ENCODE measurements at regions not wholly inside any gene's neighbourhood (a gene's known extent, or its start where the extent isn't known, plus 50 kb on each side); places are given as distances from the start of the nearest gene placed in this dataset.

DNA sequence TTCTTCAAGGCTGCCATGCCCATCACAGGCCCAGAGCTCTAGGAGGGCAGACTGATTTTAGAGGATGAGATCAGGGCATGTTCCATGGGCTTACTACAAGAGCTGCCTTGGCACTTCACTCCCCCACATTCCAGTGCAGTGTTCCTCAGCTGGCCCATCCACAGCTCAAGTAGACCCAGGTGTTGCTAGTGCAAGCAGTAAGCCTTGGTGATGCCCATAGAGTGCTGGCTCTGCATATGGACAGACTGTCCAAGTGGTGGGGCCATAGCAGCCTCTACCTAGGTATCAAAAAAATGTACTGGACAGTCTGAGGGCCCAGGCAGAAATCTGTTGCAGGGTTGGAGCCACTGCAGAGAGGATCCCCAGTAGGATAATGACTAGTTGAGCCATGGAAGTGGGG is 366.6 kb downstream of the FGF10 start:
- Mint-ChIP-seq H3K4me3 (no peak overlapping the region), H3K36me3 (no peaks in the 10 kb centered on the region), H3K27ac (no peak overlapping the region), H3K9me3 (peaks cover 0 to 8% (median 2%) of the 10 kb centered on the region in 7 donors), H3K4me1 (no peaks in the 10 kb centered on the region), H3K27me3 (no peaks in the 10 kb centered on the region)
- no peak for DNase-seq
- ATAC-seq (ENCODE audit: low read depth in 2 of 2), result no peak

DNA sequence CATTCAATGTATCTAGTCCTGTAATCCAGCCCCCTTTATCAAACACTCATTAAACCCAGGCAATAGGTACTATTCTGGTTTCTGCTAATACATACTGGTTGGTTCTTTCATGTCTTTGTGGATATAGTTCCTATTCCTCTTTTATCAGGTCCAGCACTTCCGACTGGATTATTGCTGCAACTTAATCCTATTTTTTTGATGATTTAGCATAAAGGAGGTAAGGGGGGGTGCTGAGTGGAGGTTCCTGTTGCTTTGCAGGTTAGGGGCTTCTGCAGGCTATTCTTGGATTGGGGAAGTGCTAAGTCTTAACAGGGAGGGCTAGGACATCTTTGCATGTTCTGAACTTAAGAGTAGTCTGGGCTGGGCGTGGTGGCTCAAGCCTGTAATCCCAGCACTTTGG is 377.7 kb downstream of the FGF10 start:
- DNase-seq (no peak), ATAC-seq (ENCODE audit: low read depth in 2 of 2) (no peak)
- Mint-ChIP-seq H3K9me3 (peaks cover 6 to 19% (median 12%) of the 10 kb centered on the region in 7 donors), H3K27ac (no peak overlapping the region), H3K36me3 (no peaks in the 10 kb centered on the region), H3K4me1 (no peaks in the 10 kb centered on the region), H3K4me3 (no peak overlapping the region), H3K27me3 (no peaks in the 10 kb centered on the region)

DNA sequence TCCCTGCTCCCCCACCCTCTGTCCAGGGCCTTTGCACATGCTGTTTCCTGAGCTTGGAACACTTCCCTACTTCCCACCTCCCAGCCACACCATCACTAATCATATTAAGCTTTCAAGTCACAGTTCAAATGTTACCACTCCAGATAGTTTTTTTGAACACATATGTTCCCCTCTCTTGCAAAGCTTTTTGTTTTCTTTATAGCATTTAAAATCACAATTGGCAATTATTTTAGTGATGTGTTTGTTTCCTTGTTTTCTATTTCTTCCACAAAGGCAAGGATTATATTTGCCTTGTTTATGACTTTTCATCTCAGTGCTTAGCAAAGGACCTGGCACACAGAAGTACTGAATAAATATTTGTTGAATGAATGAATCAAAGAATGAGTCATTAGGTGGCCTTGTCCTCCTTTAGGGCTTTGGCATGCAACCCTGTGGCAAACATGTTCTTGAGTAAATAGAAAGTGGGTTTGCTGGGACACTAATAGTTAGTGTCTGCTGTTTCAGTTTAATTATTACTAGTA is 386.8 kb downstream of the FGF10 start:
- Mint-ChIP-seq H3K4me1 (no peaks in the 10 kb centered on the region), H3K9me3 (peaks cover 3 to 10% (median 7%) of the 10 kb centered on the region in 7 donors), H3K27me3 (no peaks in the 10 kb centered on the region), H3K27ac (no peak overlapping the region), H3K36me3 (no peaks in the 10 kb centered on the region), H3K4me3 (no peak overlapping the region)
- no peak for ATAC-seq (ENCODE audit: low read depth in 2 of 2)
- no peak for DNase-seq

DNA sequence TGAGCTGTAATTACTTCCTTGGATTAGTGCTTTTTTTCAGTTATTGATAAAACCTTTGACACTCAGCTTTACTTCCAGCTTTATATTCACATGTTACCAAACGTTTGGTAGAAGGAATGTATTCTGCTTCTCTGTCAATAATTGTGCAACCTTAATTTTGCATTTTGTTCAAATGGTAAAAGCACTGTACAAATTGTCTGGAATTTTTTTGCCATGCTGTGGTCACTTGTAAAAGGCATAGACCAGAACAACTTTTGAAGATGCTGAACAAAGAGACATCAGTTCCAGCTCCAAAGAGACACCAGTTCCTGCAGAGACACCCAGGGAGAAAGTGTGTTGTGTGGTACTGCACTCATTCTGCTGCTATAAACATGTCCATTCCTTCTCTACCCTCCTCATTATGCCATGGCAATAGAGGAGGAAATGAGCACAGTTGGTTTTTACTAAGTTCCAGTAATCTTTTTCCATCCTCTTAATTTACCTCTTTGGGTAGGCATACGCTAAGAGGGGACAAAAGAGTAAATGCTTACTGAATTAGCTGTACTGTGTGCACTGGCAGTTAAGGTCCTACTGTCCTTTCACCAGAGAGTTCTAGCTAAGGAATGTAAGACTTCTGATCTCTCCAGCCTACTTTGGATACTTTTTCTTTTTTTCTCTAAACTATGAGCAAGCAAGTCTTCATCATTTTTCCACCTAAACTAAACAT is 387.4 kb downstream of the FGF10 start:
- no peak for ATAC-seq (ENCODE audit: low read depth in 2 of 2)
- H3K27ac Mint-ChIP-seq, result no peak overlapping the region
- no peaks in the 10 kb centered on the region for H3K36me3 Mint-ChIP-seq
- H3K4me3 Mint-ChIP-seq, result no peak overlapping the region
- no peak for DNase-seq
- H3K27me3 Mint-ChIP-seq, result no peaks in the 10 kb centered on the region
- H3K9me3 Mint-ChIP-seq, result peaks cover 3 to 11% (median 8%) of the 10 kb centered on the region in 7 donors
- H3K4me1 Mint-ChIP-seq, result no peaks in the 10 kb centered on the region

DNA sequence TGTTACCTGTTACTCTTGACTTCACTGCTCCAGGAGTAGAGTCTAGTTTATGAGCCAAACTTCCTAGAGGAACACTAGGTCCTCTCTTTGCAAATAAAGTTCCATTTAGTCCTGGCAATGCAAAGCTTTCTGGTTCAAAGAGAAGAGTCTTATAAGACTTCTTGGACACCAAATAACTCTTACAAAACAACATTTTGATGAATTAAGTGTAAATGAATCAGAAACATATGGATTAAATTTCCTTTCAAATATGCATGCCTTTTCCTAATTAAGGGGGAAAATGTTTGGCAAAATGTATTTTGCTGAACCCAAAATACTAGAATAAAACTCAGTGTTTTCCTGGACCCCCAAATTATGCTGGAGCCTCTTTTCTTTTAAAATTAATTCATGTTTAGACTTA is 388.0 kb downstream of the FGF10 start:
- Mint-ChIP-seq H3K36me3 (no peaks in the 10 kb centered on the region), H3K4me3 (no peak overlapping the region), H3K9me3 (peaks cover 3 to 10% (median 5%) of the 10 kb centered on the region in 7 donors), H3K27me3 (no peaks in the 10 kb centered on the region), H3K4me1 (no peaks in the 10 kb centered on the region), H3K27ac (no peak overlapping the region)
- DNase-seq, result no peak
- ATAC-seq (ENCODE audit: low read depth in 2 of 2), result no peak

DNA sequence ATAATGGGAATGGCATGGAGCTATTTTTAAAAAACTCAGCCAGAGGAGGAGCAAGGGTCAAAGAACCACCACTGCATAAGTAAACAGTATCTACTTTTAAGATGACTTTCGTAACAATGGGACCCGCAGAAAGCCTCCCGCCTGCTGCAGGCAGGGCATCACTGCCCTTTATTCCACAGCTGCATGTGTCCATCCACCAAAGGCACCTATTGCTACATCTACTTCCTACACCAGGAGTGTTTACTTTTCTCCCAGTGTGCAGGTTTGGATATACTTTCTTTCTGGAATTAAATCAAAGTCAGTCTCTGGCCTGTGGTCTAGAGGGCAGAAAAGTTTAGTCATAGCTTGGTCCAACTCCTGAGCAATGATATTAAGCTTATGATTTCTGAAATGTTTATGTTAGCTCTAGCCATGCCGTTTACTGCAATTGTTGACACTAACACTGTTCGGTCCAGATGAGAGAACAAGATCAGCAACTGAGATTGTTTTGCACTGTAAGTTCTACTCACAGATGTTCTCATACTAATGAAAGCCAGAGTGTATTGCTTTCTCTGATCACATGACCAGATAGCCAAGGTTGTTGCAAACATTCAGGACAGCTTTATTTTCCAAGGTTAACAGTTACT is 391.5 kb downstream of the FGF10 start:
- no peak overlapping the region for H3K27ac Mint-ChIP-seq

DNA sequence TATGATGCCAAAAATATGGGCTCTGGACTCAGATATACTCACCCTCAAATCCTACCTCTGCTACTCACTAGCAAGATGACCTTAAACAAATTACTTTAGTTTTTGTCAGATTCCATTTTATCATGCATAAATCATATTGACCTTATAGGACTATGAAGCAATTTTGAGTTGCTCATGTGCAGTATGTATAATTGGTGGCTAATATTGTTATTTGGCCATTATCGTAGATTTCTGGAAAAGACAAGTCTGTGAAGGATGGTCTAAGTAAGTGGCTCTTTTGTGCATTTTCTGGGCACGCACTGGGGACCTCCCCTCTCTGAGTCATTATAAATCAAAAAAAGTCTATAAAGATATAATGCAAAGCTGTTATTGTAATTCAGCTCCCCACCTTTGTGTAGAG is 393.0 kb downstream of the FGF10 start:
- no peak overlapping the region for H3K27ac Mint-ChIP-seq
- no peak for ATAC-seq (ENCODE audit: low read depth in 2 of 2)
- DNase-seq, result no peak
- H3K4me1 Mint-ChIP-seq, result no peaks in the 10 kb centered on the region
- no peaks in the 10 kb centered on the region for H3K27me3 Mint-ChIP-seq
- peaks cover 0 to 9% (median 2%) of the 10 kb centered on the region in 7 donors for H3K9me3 Mint-ChIP-seq
- H3K36me3 Mint-ChIP-seq, result no peaks in the 10 kb centered on the region
- no peak overlapping the region for H3K4me3 Mint-ChIP-seq

More for the DNA sequence above, 391.5 kb downstream of the FGF10 start:
- DNase-seq (no peak), ATAC-seq (ENCODE audit: low read depth in 2 of 2) (no peak)
- H3K36me3 Mint-ChIP-seq, result no peaks in the 10 kb centered on the region
- H3K9me3 Mint-ChIP-seq, result peaks cover 0 to 9% (median 3%) of the 10 kb centered on the region in 7 donors
- no peaks in the 10 kb centered on the region for H3K4me1 Mint-ChIP-seq
- H3K27me3 Mint-ChIP-seq, result no peaks in the 10 kb centered on the region
- H3K4me3 Mint-ChIP-seq, result no peak overlapping the region

DNA sequence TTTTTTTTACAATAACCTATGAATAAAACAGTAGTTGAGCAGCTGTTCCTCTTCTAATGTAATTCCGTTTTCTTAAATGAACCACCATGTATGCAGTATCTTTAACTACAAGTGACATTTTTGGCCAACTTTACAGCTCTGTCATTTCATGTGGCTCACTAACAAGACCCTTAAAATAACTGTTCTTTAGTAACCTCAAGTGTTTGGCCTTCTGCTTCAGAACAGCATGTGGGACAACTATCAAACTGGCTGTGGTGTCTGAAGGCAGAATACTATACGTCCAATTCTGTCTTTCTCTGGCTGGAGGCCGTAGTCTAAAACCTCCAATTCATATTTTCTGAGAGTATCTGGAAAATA is 391.4 kb downstream of the NNT start:
- H3K27me3 Mint-ChIP-seq, result no peaks in the 10 kb centered on the region
- no peak overlapping the region for H3K27ac Mint-ChIP-seq
- no peak overlapping the region for H3K4me3 Mint-ChIP-seq
- no peak for DNase-seq
- no peaks in the 10 kb centered on the region for H3K36me3 Mint-ChIP-seq
- H3K4me1 Mint-ChIP-seq, result no peaks in the 10 kb centered on the region
- peaks cover 0 to 9% (median 2%) of the 10 kb centered on the region in 7 donors for H3K9me3 Mint-ChIP-seq
- no peak for ATAC-seq (ENCODE audit: low read depth in 2 of 2)

DNA sequence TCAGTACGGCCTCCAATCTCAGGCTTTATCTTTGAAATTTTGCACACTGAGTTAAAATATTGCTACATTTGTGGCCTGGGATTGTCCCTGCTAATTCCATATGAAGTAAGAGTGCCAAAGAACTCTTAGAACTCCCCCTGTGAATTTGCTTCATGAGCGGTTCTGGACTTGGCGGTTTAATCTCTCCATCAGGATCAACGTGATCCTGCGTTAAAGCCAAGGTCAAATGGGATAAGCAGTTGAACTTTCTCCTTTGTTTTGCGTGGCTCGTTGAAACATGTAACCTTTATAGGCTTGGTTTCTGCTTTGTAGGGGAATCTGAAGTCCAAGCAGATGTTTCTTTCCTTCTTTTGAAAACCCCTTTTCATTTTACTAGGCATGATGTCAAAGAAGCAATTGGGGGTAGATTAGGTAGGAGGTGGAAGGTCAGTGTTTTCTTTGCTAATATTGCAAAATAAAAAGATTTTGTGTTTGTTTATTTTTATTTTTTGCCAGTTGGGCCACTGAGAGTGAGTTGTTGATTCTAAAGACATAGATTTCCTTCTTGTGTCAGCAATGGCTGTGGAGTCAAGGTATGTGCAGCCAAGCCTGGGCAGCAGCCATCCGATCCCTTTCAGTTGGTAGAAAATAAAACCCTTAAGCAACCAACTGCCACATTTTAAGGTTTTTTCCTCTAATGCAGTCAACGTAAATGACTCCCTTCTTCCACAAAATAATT is 390.8 kb downstream of the NNT start:
- Mint-ChIP-seq H3K4me1 (no peaks in the 10 kb centered on the region), H3K9me3 (peaks cover 0 to 9% (median 2%) of the 10 kb centered on the region in 7 donors), H3K36me3 (no peaks in the 10 kb centered on the region), H3K4me3 (no peak overlapping the region), H3K27ac (no peak overlapping the region), H3K27me3 (no peaks in the 10 kb centered on the region)
- no peak for DNase-seq
- ATAC-seq (ENCODE audit: low read depth in 2 of 2), result no peak

DNA sequence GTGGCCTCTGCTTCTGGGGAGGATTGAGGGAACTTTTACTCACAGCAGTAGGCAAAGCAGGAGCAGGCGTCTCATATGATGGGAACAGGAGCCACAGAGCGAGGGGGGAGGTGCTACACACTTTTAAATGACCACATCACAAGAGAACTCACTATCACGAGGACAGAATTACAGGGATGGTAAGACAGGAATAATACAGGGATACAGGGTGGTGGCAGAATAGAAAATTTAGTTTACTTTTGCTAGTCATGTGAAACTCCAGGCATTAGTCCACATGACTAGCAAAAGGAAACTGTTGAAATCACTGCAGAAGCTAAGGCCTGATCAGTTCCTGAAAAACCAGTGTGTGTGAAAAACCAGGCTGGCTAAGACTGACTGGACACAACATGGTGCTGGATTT is 382.4 kb downstream of the NNT start:
- H3K27me3 Mint-ChIP-seq, result no peaks in the 10 kb centered on the region
- H3K4me1 Mint-ChIP-seq, result no peaks in the 10 kb centered on the region
- ATAC-seq (ENCODE audit: low read depth in 2 of 2), result no peak
- H3K27ac Mint-ChIP-seq, result no peak overlapping the region
- no peaks in the 10 kb centered on the region for H3K36me3 Mint-ChIP-seq
- H3K4me3 Mint-ChIP-seq, result no peak overlapping the region
- no peak for DNase-seq
- peaks cover 0 to 7% (median 4%) of the 10 kb centered on the region in 7 donors for H3K9me3 Mint-ChIP-seq

DNA sequence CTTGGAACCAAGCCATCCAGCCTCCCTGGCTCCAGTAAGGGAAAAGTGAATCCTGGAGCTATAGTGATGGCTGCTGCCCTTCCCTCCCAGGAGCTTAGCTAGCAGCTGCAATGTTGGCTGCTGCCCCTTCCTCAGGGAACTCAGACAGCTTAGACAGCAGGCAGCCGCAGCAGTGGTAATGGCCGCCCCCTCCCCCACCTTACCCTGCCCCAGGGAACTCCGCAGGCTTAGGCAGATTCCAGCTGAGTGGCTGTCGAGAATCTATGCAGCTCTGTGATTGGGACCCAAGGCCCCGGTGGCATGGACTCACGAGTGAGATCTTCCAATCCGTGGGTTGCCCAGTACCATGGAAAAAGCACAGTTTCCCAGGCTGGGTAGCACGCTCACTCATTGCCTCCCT is 378.6 kb downstream of the NNT start:
- H3K4me1 Mint-ChIP-seq, result no peaks in the 10 kb centered on the region
- no peak for ATAC-seq (ENCODE audit: low read depth in 2 of 2)
- H3K4me3 Mint-ChIP-seq, result no peak overlapping the region
- H3K9me3 Mint-ChIP-seq, result peaks cover 5 to 32% (median 12%) of the 10 kb centered on the region in 7 donors
- DNase-seq, result no peak
- H3K27me3 Mint-ChIP-seq, result no peaks in the 10 kb centered on the region
- no peak overlapping the region for H3K27ac Mint-ChIP-seq
- no peaks in the 10 kb centered on the region for H3K36me3 Mint-ChIP-seq

DNA sequence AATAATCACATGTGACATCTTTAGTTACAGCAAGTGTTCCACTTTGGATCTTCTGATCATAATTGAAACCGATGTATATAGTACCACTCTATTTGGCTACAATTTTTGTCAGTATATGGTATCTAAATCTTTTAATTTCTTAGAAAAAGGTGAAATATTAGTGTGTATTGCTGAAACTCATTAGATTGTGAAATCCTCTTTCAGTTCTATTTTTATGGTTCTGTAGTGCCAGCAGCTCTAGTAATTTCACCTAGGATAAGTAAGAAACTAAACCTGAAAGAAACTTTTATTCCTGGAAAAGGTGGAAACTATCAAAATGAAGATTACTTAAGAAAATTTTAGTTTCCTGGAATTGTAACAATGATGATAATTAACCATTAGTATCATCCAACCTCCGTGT is 370.9 kb downstream of the NNT start:
- Mint-ChIP-seq H3K27ac (no peak overlapping the region), H3K36me3 (no peaks in the 10 kb centered on the region), H3K9me3 (peaks cover 3 to 19% (median 12%) of the 10 kb centered on the region in 7 donors), H3K4me3 (no peak overlapping the region), H3K27me3 (no peaks in the 10 kb centered on the region), H3K4me1 (no peaks in the 10 kb centered on the region)
- no peak for ATAC-seq (ENCODE audit: low read depth in 2 of 2)
- no peak for DNase-seq

DNA sequence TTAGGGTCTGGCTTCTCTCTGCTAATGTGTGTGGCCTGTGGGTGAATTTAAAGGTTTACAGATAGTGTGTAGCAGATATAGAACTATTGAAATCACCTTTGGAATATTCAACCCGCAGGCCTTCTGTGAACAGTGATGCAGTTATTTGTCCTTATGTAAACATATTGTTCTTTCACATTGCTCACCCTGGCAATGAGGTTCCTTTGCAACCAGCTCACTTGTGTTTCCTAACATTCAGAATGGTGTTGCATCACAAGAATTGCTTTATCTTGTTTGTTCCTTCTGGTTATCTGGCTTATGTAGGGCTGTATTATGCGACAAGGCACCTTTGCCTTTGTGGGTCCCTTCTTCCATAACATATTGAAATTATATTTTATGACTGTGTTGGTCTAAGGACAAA is 370.3 kb downstream of the NNT start:
- H3K27ac Mint-ChIP-seq, result no peak overlapping the region
- H3K36me3 Mint-ChIP-seq, result no peaks in the 10 kb centered on the region
- peaks cover 1 to 16% (median 12%) of the 10 kb centered on the region in 7 donors for H3K9me3 Mint-ChIP-seq
- H3K27me3 Mint-ChIP-seq, result no peaks in the 10 kb centered on the region
- H3K4me1 Mint-ChIP-seq, result no peaks in the 10 kb centered on the region
- H3K4me3 Mint-ChIP-seq, result no peak overlapping the region
- ATAC-seq (ENCODE audit: low read depth in 2 of 2), result no peak
- DNase-seq, result no peak

DNA sequence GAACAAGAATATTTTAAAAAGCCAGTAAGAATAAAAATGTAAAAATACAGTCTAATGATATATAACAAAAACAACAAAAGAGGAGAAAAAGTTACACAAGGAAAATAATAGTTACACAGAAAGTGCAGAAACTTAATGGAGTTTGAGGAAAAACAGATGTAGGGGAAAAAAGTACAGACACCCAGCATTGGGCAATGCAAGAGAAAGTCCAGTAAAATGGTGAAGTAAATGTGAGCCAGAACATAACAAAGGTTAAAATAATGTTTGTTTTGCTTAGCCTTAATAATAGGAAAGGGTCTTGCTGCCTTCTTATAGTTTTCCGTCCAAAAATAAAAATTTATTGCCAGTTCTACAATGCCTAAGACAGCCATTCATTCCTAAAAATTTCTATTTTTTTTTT is 364.2 kb downstream of the NNT start:
- H3K4me3 Mint-ChIP-seq, result no peak overlapping the region
- no peaks in the 10 kb centered on the region for H3K4me1 Mint-ChIP-seq
- H3K9me3 Mint-ChIP-seq, result peaks cover 6 to 18% (median 9%) of the 10 kb centered on the region in 7 donors
- ATAC-seq (ENCODE audit: low read depth in 2 of 2), result no peak
- H3K27ac Mint-ChIP-seq, result no peak overlapping the region
- H3K27me3 Mint-ChIP-seq, result no peaks in the 10 kb centered on the region
- no peak for DNase-seq
- H3K36me3 Mint-ChIP-seq, result no peaks in the 10 kb centered on the region

Data from naive B cell (primary cell).